NCI-H82 (cell line): ENCODE measurements at regions not wholly inside any gene's neighbourhood (a gene's known extent, or its start where the extent isn't known, plus 50 kb on each side); places are given as distances from the start of the nearest gene placed in this dataset.
"Not testable (repeated sequence)": the region's sequence is repeated elsewhere in the genome, so short reads cannot be mapped to it uniquely, and the experiment has no call there.

ENCODE experiments used
- DNase-seq: peaks from one replicate; lab custom pipeline; 2025; lab: John Stamatoyannopoulos, UW

- DNase-seq: no peak
Measured at GRCh38 chr6:113754291-113754690, 102.9 kb upstream of the MARCKS start.

GRCh38 chr6:113755449-113756289, 101.5 kb upstream of the MARCKS start:
- DNase-seq: no peak

GRCh38 chr6:113756290-113756665, 100.9 kb upstream of the MARCKS start:
- no peak for DNase-seq

GRCh38 chr6:113758214-113758613, 98.9 kb upstream of the MARCKS start:
- no peak for DNase-seq

- no peak for DNase-seq
Measured at GRCh38 chr6:113758826-113759574, 98.1 kb upstream of the MARCKS start.

- no peak for DNase-seq
Measured at GRCh38 chr6:113762641-113763040, 94.5 kb upstream of the MARCKS start.

- DNase-seq: no peak
Measured at GRCh38 chr6:113763311-113763766, 93.8 kb upstream of the MARCKS start.

GRCh38 chr6:113763876-113764275, 93.3 kb upstream of the MARCKS start:
- no peak for DNase-seq

- no peak for DNase-seq
Measured at GRCh38 chr6:113765909-113766308, 91.2 kb upstream of the MARCKS start.

- no peak for DNase-seq
Measured at GRCh38 chr6:113767985-113768384, 89.2 kb upstream of the MARCKS start.

- DNase-seq: no peak
Measured at GRCh38 chr6:113772961-113773360, 84.2 kb upstream of the MARCKS start.

GRCh38 chr6:113774127-113774825, 82.9 kb upstream of the MARCKS start:
- no peak for DNase-seq

- DNase-seq: no peak
Measured at GRCh38 chr6:113776998-113777397, 80.1 kb upstream of the MARCKS start.

- DNase-seq: no peak
Measured at GRCh38 chr6:113777601-113778000, 79.5 kb upstream of the MARCKS start.

GRCh38 chr6:113779656-113780055, 77.5 kb upstream of the MARCKS start:
- no peak for DNase-seq

- no peak for DNase-seq
Measured at GRCh38 chr6:113782636-113783035, 74.5 kb upstream of the MARCKS start.

GRCh38 chr6:113786168-113786567, 71.0 kb upstream of the MARCKS start:
- DNase-seq: no peak

- DNase-seq: peak; percentile 46
Measured at GRCh38 chr6:113788586-113788985, 68.6 kb upstream of the MARCKS start.

GRCh38 chr6:113791225-113791624, 65.9 kb upstream of the MARCKS start:
- not testable (repeated sequence) for DNase-seq

- DNase-seq: not testable (repeated sequence)
Measured at GRCh38 chr6:113795371-113795770, 61.8 kb upstream of the MARCKS start.

GRCh38 chr6:113796038-113796437, 61.1 kb upstream of the MARCKS start:
- no peak for DNase-seq

- DNase-seq: no peak
Measured at GRCh38 chr6:113802779-113803178, 54.4 kb upstream of the MARCKS start.
